Lower leg skin (tissue), 4 donors: ENCODE measurements at regions not wholly inside any gene's neighbourhood (a gene's known extent, or its start where the extent isn't known, plus 50 kb on each side); places are given as distances from the start of the nearest gene placed in this dataset.
"Not testable (repeated sequence)": the region's sequence is repeated elsewhere in the genome, so short reads cannot be mapped to it uniquely, and the experiment has no call there.

ENCODE experiments used
- DNase-seq, 2 donors: peaks; one replicate each; pipeline ENCODE4 v3.0.0-alpha.2; 2019; ENCODE audit warnings: low spot score in 2 of 2
- H3K4me3 ChIP-seq: fragments of 200-600 bp; sonication (generic); 2 replicates; pipeline ENCODE4 v1.5.1; 2017; ENCODE audit warnings: mild to moderate bottlenecking, low read depth; ENCODE audit not compliant: poor library complexity, severe bottlenecking
- CTCF ChIP-seq, 3 donors: fragments of 450-650 bp; IDR thresholded peaks; one replicate each; pipeline ENCODE4 v1.5.1; 2016; ENCODE audit warnings: antibody characterized with exemption in 3 of 3, mild to moderate bottlenecking in 3 of 3, moderate library complexity in 2 of 3
- POLR2A ChIP-seq, 2 donors: fragments of 450-650 bp; IDR thresholded peaks; one replicate each; pipeline ENCODE4 v1.6.1; 2016 to 2017; ENCODE audit warnings: antibody characterized with exemption in 2 of 2, mild to moderate bottlenecking in 1 of 2, moderate library complexity in 1 of 2
- WGBS, 2 donors: methylation state at CpG; one replicate each; pipeline ENCODE4 v1.1.5; 2018; 5-methylcytosine and 5-hydroxymethylcytosine counted together
- intact Hi-C: fragments of 100-400 bp; cut with DNase I; formaldehyde crosslinking; loops from one replicate; pipeline ENCODE4 v1.15.0; 2023; ENCODE audit warnings: low total_unique reads

- intact Hi-C loops: no loop called here
- WGBS, 2 donors: 91 to 98% methylated on average over 3 of the region's 3 CpGs
- TF ChIP-seq CTCF (IDR thresholded peaks at IDR 0.05) (no peak), POLR2A (IDR thresholded peaks at IDR 0.05) (no peak)
- DNase-seq: no peak
- H3K4me3 ChIP-seq: no peak overlapping the region
Observed at GRCh38 chr9:38175423-38175822, 106.4 kb upstream of the SHB start.

GRCh38 chr9:38172586-38172985 is 103.6 kb upstream of the SHB start:
- 26 to 31% methylated on average over 4 of the region's 4 CpGs for WGBS, 2 donors
- no peak for TF ChIP-seq POLR2A (IDR thresholded peaks at IDR 0.05)
- TF ChIP-seq CTCF (IDR thresholded peaks at IDR 0.05): no peak
- intact Hi-C loops: no loop called here

GRCh38 chr9:38171926-38172325 is 102.9 kb upstream of the SHB start:
- intact Hi-C loops: no loop called here
- WGBS, 2 donors: 66 to 86% methylated on average over 3 of the region's 3 CpGs
- no peak overlapping the region for H3K4me3 ChIP-seq
- DNase-seq: no peak
- TF ChIP-seq CTCF (IDR thresholded peaks at IDR 0.05) (no peak), POLR2A (IDR thresholded peaks at IDR 0.05) (no peak)

More at GRCh38 chr9:38172586-38172985, 103.6 kb upstream of the SHB start:
- DNase-seq: no peak
- H3K4me3 ChIP-seq: no peak overlapping the region

- intact Hi-C loops: no loop called here
- TF ChIP-seq CTCF (IDR thresholded peaks at IDR 0.05) (no peak), POLR2A (IDR thresholded peaks at IDR 0.05) (no peak)
- WGBS, 2 donors: 70 to 89% methylated on average over 5 of the region's 5 CpGs
- H3K4me3 ChIP-seq: no peak overlapping the region
- no peak for DNase-seq
Observed at GRCh38 chr9:38171538-38171884, 102.5 kb upstream of the SHB start.

GRCh38 chr9:38170763-38171537 is 101.9 kb upstream of the SHB start:
- H3K4me3 ChIP-seq, intact Hi-C loops, DNase-seq: not testable (repeated sequence)
- WGBS, 2 donors: 70 to 85% methylated on average over 9 of the region's 9 CpGs

GRCh38 chr9:38170155-38170554 is 101.1 kb upstream of the SHB start:
- H3K4me3 ChIP-seq, DNase-seq, intact Hi-C loops: not testable (repeated sequence)
- WGBS, 2 donors: 93 to 95% methylated on average over 6 of the region's 6 CpGs

GRCh38 chr9:38166501-38166900 is 97.5 kb upstream of the SHB start:
- TF ChIP-seq POLR2A (IDR thresholded peaks at IDR 0.05): no peak
- TF ChIP-seq CTCF (IDR thresholded peaks at IDR 0.05): no peak
- intact Hi-C loops: no loop called here
- 95 to 97% methylated on average over 5 of the region's 5 CpGs for WGBS, 2 donors
- DNase-seq: no peak
- no peak overlapping the region for H3K4me3 ChIP-seq
